AG09319 (cell line): ENCODE measurements at regions not wholly inside any gene's neighbourhood (a gene's known extent, or its start where the extent isn't known, plus 50 kb on each side); places are given as distances from the start of the nearest gene placed in this dataset.

Experiments
- DNase-seq: peaks from one replicate; pipeline ENCODE4 v3.0.0-alpha.2; 2010; ENCODE audit warnings: low read depth; ENCODE audit errors: extremely low read depth
- TF ChIP-seq, protein P1 (sequence below): IDR thresholded peaks from 2 replicates; pipeline ENCODE4 v1.5.1; 2011; ENCODE audit warnings: low read depth, mild to moderate bottlenecking, inconsistent platforms, low read length, moderate library complexity

DNA sequence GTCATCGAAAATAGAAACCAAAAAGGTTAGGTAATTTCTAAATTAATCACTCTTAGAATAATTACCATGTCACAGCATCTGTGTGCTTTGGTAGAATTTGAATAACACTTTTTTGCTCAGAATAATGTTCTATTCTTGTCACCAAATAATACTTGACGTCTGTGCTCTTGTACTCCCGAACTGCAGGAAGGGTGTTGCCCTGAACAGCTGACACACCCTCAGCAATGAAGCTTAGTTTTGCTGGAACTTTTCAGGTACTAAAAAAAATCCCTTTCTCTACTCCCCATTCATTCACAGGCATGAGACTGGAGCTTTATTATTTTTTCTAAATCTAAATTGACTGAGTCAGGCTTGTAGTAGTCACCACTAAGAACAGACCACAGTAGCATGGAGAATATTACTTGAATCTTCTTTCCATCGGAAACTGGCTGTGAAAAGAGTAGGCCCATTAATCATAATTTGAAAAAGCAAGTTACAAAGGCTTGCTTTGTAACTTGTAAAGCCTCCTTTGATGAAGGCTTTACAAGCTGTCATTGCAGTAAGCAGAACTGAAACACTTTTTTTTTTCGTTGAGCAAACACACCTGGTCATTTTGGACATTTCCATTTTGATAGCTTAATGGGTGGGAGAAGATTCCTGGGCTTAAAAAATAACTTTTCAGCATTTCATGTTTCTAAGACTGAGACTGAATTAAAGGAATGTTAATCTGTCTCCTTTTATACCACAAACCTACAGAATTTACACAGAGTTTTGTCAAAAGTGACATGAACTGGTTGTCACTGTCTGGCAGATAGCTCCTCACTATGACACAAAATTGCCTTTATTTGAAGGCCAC is 70.3 kb upstream of the PELI1 start:
- no peak for DNase-seq
- TF ChIP-seq, protein P1, sequence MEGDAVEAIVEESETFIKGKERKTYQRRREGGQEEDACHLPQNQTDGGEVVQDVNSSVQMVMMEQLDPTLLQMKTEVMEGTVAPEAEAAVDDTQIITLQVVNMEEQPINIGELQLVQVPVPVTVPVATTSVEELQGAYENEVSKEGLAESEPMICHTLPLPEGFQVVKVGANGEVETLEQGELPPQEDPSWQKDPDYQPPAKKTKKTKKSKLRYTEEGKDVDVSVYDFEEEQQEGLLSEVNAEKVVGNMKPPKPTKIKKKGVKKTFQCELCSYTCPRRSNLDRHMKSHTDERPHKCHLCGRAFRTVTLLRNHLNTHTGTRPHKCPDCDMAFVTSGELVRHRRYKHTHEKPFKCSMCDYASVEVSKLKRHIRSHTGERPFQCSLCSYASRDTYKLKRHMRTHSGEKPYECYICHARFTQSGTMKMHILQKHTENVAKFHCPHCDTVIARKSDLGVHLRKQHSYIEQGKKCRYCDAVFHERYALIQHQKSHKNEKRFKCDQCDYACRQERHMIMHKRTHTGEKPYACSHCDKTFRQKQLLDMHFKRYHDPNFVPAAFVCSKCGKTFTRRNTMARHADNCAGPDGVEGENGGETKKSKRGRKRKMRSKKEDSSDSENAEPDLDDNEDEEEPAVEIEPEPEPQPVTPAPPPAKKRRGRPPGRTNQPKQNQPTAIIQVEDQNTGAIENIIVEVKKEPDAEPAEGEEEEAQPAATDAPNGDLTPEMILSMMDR, result no peak

DNA sequence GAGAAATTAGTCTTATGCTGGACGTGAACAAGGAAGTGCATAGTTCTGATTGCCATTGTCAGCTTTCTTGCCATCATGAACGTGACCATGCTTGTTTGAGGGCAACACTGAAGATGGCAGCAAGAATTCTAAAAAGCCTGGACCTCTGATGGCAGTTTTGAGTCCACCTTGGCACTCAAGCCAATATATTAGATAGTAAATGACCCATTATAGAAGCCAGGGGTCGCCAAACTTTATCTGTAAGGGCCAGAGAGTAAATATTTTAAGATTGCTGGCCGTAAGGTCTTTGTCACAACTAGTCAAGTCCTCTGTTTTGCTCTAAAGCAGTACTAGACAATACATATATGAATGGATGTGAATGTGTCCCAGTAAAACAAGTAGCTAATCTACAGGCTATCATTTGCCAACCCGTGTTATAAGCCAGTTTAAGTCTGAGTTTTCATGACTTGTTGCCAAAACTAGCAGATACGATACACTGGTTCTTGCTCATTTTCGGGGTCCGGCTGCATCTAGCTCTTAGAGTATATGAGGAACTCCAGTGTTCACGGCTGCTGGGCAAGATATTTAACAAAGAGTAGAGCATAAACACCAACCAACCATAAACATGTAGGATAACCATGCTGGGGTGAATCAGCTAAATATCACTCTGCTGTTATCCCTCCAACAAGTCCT is 73.1 kb upstream of the PELI1 start:
- TF ChIP-seq, protein P1, result no peak
- DNase-seq, result no peak

DNA sequence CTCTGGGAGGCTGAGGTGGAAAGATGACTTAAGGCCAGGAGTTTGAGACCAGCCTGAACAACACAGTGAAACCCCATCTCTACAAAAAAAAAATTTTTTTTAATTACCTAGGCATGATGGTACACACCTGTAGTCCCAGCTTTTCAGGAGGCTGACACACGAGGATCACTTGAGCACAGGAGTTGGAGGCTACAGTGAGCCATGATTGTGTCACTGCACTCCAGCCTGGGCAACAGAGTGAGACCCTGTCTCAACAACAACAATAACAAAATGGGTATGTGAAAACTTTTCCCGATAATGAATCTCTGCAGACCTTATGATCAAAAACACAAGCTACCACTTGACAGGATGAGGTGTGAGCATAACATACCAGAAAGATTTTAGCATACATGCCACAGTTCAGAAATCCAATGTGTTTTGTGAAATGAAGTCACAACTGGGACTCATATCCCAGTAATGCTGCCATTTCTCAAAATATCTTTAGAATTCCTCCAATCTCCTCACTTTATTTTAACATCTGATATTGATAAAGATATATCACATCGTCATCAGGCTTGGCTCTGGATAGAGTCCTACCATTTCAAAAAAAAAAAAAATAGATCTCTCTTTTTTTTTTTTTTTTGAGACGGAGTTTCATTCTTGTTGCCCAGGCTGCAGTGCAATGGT is 74.0 kb upstream of the PELI1 start:
- TF ChIP-seq, protein P1, result no peak
- DNase-seq, result no peak

DNA sequence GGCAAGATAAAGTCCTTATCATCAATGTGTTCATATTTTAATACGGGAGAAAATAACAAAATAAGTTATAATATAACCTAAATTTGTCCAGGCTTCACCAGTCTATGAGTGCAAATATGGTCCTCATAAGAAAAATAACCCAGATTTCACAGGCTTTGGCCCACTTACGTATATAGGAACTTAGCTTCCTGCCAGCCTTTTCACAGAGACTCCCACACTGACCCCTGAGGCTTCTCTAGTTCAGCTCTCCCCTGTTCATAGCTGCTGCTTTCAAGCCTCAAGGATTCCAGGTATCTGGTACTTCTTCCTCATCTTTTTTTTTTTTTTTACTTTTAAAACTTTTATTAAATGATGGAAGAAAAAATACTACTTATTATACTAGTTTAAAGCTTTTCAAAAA is 74.9 kb upstream of the PELI1 start:
- no peak for DNase-seq
- TF ChIP-seq, protein P1, result no peak

DNA sequence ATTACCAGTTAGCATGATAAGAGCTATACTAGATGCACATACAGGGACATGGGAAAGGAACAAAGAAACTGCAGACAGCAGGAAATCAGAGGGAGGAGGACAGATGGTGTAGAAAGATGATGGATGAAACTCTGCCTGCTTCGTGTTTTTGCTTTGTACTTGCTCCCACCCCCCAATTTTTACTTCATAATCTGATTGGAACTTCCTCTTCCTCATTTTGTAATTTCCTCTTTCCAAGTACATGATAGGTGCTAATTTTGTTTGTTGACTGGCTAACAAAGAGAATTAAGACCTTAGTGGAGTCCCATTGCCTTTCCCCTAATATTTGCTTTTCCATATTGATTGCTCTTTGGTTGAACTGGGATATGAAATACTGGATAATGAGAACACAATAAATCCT is 76.0 kb upstream of the PELI1 start:
- TF ChIP-seq, protein P1, result no peak
- no peak for DNase-seq

DNA sequence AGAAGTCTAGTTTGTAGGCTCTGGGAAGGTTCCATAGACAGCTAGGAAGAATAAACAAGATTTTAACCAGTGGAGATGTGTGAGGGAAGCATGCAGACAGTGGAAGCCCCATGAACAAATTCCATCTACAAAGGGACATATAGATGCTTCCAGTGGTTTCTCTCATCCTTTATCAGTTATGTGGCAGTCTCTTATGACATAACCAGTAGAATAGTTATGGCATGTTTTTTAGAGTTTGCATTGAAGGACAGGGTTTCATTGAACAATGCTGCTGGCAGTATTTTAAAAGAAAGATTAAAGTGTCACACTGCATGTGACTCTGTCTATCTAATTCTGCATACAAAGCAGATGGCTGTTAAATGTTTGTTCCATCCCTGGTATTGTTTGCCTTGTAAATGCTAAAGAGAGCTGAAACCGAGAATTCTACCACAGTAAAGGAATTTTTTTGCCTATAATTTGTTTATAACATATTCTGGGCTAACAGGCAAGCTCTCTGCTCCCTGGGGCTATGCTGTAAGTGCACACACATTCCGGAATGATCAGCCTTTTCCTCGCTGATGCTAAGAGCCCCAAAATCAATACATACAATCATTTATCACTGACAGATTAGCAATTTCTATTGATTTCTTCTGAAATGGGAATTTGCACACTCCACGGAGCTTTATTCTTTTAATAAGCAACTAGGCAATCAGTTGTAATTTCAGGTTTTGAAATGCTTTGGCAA is 76.8 kb upstream of the PELI1 start:
- TF ChIP-seq, protein P1, result no peak

More for the DNA sequence above, 76.8 kb upstream of the PELI1 start:
- no peak for DNase-seq
